Daoy (cell line): ENCODE measurements at regions not wholly inside any gene's neighbourhood (a gene's known extent, or its start where the extent isn't known, plus 50 kb on each side); places are given as distances from the start of the nearest gene placed in this dataset.
"Not testable (repeated sequence)": the region's sequence is repeated elsewhere in the genome, so short reads cannot be mapped to it uniquely, and the experiment has no call there.

Experiments used
- DNase-seq: peaks from one replicate; pipeline ENCODE4 v3.0.0-alpha.2; 2015; ENCODE audit warnings: low read depth

GRCh38 chr2:236415684-236416444, 151.7 kb upstream of the ASB18 start:
- no peak for DNase-seq

- no peak for DNase-seq
Measured at GRCh38 chr2:236417150-236417549, 152.5 kb upstream of the ACKR3 start.

DNA sequence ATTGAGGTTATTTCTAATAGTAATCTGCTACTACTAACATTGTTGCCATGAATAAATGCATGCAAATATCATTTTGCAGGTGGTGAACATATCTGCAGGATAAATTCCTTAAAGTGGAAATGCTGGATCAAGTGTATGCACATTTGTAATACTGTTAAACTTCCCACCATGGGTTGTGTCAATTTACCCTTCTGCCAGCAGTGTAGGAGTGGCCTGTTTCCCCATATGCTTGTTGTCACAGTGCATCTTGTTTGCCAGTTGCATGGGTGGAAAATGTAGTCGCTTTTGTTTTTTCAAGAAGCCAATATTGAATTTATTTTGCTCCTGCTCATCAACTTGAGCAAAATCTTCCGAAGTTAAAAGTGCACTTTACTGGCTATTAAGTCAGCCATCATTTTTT, 139.0 kb upstream of the ACKR3 start:
- no peak for DNase-seq

GRCh38 chr2:236434593-236434992, 135.0 kb upstream of the ACKR3 start:
- DNase-seq, result no peak

DNA sequence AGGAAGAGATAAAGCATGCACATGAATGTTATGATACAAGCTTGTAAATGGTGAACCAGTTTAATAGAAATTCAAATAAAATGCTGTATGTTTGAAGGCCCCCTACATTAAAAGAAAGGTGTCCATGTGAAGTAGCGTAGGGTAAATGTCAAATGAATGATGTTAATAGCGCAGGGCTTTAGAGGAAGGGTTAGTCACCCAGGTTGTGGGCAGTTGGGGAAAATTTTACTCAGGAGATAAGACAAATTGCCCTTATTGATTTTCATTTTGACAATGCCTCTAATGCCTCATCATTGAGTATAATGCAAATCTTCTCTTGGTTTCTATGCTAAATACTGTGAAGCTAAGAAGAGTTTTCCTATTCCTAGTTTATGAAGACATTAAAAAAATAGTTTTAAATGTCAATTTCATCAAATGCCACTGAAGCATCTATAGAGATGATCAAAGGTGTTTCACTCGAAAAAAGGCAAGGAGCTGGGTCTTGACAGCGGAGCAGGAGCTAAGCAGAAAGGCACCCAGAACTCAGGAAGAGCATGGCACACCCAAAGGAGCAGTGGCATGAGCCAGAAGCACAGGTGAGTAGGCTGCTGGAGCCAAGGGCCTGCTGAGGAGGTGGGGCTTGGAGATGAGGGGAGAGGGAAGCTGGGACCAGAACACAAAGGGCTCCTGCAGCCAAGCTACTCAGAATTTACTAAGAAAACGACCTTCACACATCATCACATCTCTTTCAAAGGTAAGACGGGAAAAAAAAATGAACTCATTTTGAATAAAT, 129.3 kb upstream of the ACKR3 start:
- DNase-seq, result no peak

DNA sequence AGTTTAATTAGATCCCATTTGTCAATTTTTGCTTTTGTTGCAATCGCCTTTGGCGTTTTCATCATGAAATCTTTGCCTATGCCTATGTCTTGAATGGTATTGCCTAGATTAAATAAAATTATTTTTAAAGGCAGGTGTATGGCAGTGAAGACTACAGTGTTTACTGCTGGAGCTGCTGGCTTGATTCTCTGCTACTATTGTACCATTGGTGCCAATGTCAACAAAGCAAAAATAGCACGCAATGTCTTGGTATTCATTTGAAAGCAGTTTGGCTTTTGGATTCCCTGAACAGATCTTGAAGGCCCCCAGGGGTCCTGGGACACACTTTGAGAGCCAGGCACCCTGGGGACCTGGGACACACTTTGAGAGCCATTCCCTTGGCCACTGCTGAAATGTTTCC, 125.4 kb upstream of the ACKR3 start:
- DNase-seq, result no peak

GRCh38 chr2:236445678-236446077, 123.9 kb upstream of the ACKR3 start:
- no peak for DNase-seq

DNA sequence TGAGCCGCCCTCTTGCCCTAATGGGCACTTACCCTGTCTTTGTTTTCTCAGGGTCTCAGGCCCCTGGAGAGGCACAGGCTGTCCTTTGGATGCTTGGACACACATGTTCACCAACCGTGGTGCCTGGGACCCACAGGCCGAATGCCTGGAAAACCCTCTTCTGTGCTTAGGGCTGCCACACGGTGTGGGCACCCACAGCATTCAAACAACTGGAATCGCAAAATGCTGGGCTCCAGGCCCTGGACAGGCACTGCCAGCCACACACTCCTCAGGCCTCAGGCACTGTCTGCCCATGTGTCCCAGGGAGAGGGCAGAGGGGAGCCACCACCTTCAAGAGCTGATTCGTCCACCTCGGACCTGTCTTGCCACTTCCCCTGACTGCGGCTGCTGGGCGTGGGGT, 123.1 kb upstream of the ACKR3 start:
- DNase-seq, result no peak

- DNase-seq, result peak; percentile 13
Measured at GRCh38 chr2:236449167-236449761, 120.4 kb upstream of the ACKR3 start.

- no peak for DNase-seq
Measured at GRCh38 chr2:236452238-236452637, 117.4 kb upstream of the ACKR3 start.

DNA sequence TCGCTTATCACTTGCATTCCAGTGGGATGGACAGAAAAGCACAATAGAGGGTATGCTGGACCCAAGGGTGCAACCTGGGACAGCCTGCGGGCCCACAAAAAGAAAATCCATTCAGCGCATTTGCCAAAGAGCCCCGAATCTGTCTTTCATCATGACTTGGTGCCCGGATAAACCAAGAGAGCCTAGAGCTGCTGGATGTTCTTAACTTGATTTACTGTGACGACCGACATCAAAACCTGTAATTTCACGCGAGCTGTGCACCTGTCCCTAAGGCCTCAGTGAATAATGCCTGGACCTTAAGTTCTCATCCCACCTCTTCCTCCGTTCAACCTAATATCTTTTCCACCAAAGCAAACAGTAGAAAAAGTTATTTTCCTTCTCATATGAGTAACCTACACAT, 115.5 kb upstream of the ACKR3 start:
- no peak for DNase-seq

GRCh38 chr2:236459393-236459792, 110.2 kb upstream of the ACKR3 start:
- DNase-seq, result no peak

- DNase-seq, result no peak
Measured at GRCh38 chr2:236464140-236464539, 105.5 kb upstream of the ACKR3 start.

- DNase-seq, result no peak
Measured at GRCh38 chr2:236472720-236473495, 96.7 kb upstream of the ACKR3 start.

DNA sequence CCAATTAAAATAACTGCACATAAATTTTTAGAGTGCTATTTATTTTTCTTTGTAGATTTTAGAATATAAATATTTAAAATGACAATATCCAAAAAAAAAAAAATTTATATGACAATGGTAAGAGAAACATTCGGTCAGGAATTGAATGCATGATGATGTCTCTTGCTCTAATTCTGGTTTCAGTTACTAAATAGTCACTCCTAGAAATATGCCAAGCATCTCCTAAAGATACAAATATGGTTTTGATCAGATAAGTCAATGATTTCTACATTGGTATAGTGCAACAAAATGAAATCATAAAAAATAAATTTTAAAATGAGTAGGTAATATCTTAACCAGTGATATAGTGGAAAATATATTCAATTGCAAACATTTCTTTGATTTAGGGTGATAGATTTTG, 95.9 kb upstream of the ACKR3 start:
- no peak for DNase-seq

DNA sequence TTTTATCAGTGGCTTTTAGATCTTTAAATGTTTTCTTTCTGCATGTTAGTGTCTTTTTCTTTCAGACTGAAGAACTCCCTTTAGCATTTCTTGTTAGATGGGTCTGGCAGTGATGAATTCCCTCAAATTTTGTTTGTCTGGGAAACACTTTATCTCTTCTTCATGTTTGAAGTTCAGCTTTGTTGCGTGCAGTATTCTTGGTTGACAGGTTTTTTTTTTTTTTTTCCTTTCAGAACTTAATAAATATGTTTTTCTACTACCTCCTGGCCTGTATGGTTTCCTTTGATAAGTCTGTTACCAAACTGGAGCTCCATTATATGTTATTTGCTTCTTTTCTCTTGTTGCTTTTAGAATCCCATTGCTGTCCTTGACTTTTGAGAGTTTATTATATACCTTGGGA, 89.8 kb upstream of the ACKR3 start:
- no peak for DNase-seq

DNA sequence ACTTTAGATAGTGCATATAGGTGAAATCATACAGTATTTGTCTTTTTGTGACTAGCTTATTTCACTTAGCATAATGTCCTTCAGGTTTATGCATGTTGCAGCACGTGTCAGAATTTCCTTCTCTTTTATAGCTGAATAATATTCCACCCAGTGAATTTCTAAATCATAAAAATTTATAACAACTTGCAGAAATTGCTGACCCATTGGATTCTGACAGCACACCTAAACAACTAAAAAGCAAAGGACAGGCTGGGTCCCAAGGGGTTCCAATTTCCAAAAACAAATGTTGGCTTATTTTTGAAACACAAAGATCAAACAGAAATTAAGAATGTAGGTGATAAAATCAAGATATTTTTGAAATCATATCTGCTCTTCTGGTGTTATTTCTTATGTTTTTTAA, 86.5 kb upstream of the ACKR3 start:
- DNase-seq, result no peak

DNA sequence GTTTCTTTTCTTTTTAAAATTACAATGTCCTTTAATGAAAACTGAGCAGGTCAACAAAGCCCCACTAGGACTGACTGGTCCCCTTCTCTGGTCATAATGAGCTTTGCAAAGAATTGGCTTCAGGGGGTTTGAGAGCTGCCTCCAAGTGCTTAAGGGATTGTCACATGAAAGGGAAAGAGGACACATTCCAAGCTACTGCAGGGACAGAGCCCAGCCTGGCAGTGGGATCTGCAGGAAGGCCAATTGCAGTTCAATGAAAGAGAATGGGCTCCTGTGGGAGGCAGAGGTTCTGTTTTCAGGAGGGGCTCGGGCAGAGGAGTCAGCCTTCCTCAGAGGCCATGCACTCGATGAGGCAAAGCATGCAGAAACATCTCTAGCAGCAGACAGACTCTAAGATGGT, 84.1 kb upstream of the ACKR3 start:
- no peak for DNase-seq

DNA sequence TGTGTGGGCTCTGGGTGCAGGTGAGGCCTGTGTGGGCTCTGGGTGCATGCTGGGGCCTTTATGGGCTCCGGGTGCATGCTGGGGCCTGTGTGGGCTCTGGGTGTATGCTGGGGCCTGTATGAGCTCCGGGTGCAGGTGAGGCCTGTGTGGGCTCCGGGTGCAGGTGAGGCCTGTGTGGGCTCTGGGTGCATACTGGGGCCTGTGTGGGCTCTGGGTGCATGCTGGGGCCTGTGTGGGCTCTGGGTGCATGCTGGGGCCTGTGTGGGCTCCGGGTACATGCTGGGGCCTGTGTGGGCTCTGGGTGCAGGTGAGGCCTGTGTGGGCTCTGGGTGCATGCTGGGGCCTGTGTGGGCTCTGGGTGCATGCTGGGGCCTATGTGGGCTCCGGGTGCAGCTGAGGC, 80.5 kb upstream of the ACKR3 start:
- not testable (repeated sequence) for DNase-seq

- DNase-seq, result no peak
Measured at GRCh38 chr2:236489895-236490404, 79.7 kb upstream of the ACKR3 start.

GRCh38 chr2:236496340-236496739, 73.3 kb upstream of the ACKR3 start:
- no peak for DNase-seq

GRCh38 chr2:236498369-236498768, 71.3 kb upstream of the ACKR3 start:
- peak; percentile 23 for DNase-seq
